ENCODE measurements at regions not wholly inside any gene's neighbourhood (a gene's known extent, or its start where the extent isn't known, plus 50 kb on each side); places are given as distances from the start of the nearest gene placed in this dataset.

DNA sequence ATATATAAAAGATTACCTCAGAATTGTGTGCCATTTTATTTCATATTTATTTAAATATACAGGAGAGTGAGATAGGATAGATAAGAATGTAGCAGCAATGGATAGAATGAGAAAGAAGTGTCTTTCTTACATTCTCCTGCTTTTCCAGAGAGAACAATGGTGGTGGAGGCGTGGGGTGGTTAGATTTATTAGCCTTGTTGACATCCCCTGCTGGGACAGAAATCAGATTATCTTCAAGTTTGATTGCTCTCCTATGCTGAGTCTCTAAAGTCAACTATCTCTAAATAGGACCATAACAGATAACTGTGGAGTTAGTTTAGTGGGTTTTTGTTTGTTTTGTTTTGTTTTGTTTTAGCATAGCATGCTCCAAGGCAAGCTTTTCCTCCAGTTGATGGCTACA, 397.6 kb downstream of the LRFN5 start:
- 57 to 63% methylated on average over 1 of the region's 1 CpG for WGBS, 2 donors
- Histone ChIP-seq H3K9me3 (no peaks in the 10 kb centered on the region), H3K27me3 (no peaks in the 10 kb centered on the region), H3K4me3 (no peak overlapping the region), H3K4me1 (no peaks in the 10 kb centered on the region), H3K36me3 (no peaks in the 10 kb centered on the region), H3K27ac (no peak overlapping the region)
- intact Hi-C loops (cut with DNase I) = no loop called here
- no peak for FAIRE-seq
- TF ChIP-seq, protein P1, sequence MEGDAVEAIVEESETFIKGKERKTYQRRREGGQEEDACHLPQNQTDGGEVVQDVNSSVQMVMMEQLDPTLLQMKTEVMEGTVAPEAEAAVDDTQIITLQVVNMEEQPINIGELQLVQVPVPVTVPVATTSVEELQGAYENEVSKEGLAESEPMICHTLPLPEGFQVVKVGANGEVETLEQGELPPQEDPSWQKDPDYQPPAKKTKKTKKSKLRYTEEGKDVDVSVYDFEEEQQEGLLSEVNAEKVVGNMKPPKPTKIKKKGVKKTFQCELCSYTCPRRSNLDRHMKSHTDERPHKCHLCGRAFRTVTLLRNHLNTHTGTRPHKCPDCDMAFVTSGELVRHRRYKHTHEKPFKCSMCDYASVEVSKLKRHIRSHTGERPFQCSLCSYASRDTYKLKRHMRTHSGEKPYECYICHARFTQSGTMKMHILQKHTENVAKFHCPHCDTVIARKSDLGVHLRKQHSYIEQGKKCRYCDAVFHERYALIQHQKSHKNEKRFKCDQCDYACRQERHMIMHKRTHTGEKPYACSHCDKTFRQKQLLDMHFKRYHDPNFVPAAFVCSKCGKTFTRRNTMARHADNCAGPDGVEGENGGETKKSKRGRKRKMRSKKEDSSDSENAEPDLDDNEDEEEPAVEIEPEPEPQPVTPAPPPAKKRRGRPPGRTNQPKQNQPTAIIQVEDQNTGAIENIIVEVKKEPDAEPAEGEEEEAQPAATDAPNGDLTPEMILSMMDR (IDR thresholded peaks at IDR 0.05) = no peak
- DNase-seq = no peak
- ATAC-seq = no peak

DNA sequence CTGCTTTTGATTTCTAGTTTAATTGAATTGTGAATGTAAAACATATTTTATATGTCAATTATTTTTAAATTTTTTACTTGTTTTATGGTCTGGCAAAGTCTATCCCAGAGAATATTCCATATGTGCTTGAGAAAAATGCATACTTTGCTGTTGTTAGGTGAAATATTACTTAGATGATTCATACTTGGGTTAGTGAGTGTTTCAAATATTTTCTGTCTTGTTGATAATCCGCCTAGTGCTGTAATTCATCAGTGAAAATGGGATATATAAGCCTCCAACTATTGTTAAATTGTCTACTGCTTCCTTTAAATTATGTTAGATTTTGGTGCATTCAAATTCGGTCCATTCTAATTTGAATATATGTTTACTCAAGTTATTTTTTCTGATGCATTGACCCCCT, 395.5 kb downstream of the LRFN5 start:
- ATAC-seq (no peak), DNase-seq (no peak), FAIRE-seq (no peak)
- TF ChIP-seq, protein P1 (IDR thresholded peaks at IDR 0.05) = no peak
- no peaks in the 10 kb centered on the region for H3K27me3 ChIP-seq
- no peaks in the 10 kb centered on the region for H3K36me3 ChIP-seq
- H3K4me1 ChIP-seq = no peaks in the 10 kb centered on the region
- no peak overlapping the region for H3K4me3 ChIP-seq
- 56 to 73% methylated on average over 2 of the region's 2 CpGs for WGBS, 2 donors
- H3K9me3 ChIP-seq = no peaks in the 10 kb centered on the region
- H3K27ac ChIP-seq = no peak overlapping the region
- intact Hi-C loops (cut with DNase I) = no loop called here

DNA sequence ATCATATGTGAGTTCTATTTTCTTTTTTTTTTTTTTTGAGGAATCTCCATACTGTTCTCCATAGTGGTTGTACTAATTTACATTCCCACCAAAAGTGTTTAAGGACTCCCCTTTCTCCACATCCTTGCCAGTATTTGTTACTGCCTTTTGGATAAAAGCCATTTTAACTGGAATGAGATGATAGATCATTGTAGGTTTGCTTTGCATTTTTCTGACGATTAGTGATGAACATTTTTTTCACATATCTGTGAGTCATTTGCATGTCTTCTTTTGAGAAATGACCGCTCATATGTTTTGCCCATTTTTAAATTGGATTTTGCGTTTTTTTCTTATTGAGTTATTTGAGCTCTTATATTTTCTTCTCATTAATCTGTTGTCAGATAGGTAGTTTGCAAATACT, 394.8 kb downstream of the LRFN5 start:
- ATAC-seq (no peak), FAIRE-seq (no peak), DNase-seq (no peak)
- Histone ChIP-seq H3K9me3 (no peaks in the 10 kb centered on the region), H3K27ac (no peak overlapping the region), H3K4me3 (no peak overlapping the region), H3K27me3 (no peaks in the 10 kb centered on the region), H3K36me3 (no peaks in the 10 kb centered on the region), H3K4me1 (no peaks in the 10 kb centered on the region)
- intact Hi-C loops (cut with DNase I) = no loop called here
- WGBS, 2 donors = 42 to 62% methylated on average over 3 of the region's 3 CpGs
- TF ChIP-seq, protein P1 (IDR thresholded peaks at IDR 0.05) = no peak

DNA sequence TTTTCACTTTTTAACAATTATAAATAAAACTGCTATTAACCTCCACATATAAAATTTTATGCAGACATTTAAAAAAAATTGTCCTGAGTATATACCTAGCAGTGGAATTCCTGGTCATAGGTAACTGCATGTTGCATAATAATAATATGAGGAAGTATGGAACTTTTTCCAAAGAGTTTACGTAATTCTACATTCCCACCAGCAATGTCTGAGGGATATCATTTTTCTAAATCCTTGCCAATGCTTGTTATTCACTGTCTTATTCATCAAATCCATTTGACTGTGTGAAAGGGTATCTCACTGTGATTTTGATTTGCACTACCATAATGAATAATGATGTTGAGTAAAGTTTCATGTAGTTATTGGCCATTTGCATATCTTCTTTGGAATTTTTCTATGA, 393.8 kb downstream of the LRFN5 start:
- H3K4me1 ChIP-seq = no peaks in the 10 kb centered on the region
- peaks cover 0 to 4% (median 0%) of the 10 kb centered on the region in 4 donors for H3K27me3 ChIP-seq
- no peaks in the 10 kb centered on the region for H3K9me3 ChIP-seq
- no peak overlapping the region for H3K27ac ChIP-seq
- no peak for FAIRE-seq
- H3K36me3 ChIP-seq = no peaks in the 10 kb centered on the region
- intact Hi-C loops (cut with DNase I) = no loop called here
- DNase-seq = no peak
- TF ChIP-seq, protein P1 (IDR thresholded peaks at IDR 0.05) = no peak
- no peak for ATAC-seq
- H3K4me3 ChIP-seq = no peak overlapping the region
- 48 to 82% methylated on average over 1 of the region's 1 CpG for WGBS, 2 donors

DNA sequence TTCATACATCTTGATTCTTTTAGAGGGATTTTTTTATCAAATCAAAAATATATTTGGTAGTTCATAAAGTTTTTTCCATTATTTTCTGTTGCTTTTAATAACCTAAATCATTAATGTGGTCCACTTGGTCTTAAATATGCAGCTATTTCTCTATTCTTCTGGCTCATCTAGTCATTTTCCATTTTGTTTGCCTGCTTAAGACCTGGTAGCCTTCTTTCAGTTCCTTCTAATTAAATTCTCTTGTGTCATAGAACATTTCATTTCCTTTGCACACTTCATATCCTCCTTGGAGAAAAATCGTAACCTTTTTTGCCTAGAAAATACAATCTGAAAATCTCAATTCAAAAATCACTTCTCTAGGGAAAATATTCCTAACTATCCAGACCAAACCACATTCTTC, 387.0 kb downstream of the LRFN5 start:
- 54 to 76% methylated on average over 1 of the region's 1 CpG for WGBS, 2 donors
- no peak for FAIRE-seq

More for the DNA sequence above, 387.0 kb downstream of the LRFN5 start:
- intact Hi-C loops (cut with DNase I) = no loop called here
- DNase-seq (no peak), ATAC-seq (no peak)
- peaks cover 0 to 4% (median 0%) of the 10 kb centered on the region in 4 donors for H3K27me3 ChIP-seq
- no peaks in the 10 kb centered on the region for H3K36me3 ChIP-seq
- TF ChIP-seq, protein P1 (IDR thresholded peaks at IDR 0.05) = no peak
- no peak overlapping the region for H3K4me3 ChIP-seq
- H3K9me3 ChIP-seq = no peaks in the 10 kb centered on the region
- H3K4me1 ChIP-seq = no peaks in the 10 kb centered on the region
- H3K27ac ChIP-seq = no peak overlapping the region

Measured in pancreas (tissue), 10 donors.